ENCODE measurements at regions not wholly inside any gene's neighbourhood (a gene's known extent, or its start where the extent isn't known, plus 50 kb on each side); places are given as distances from the start of the nearest gene placed in this dataset.

DNA sequence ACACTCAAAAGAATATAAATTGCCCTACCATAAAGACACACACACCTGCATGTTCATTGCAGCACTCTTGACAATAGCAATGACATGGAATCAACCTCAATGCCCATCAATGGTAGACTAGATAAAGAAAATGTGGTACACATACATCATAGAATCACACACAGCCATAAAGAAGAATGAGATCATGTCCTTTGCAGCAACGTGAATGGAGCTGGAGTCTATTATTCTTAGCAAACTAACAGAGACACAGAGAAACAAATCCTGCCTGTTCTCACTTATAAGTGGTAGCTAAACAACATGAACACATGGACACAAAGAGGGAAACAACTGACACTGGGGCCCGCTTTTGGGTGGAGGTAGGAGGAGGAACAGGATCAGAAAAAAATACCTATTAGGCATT is 2062.2 kb upstream of the CDH6 start:
- Histone ChIP-seq H3K9me2 (ENCODE audit: insufficient read depth) (peaks cover 4% of the 10 kb centered on the region; the same call in 1 of the 2 replicates), H3K27me3 (ENCODE audit: insufficient read depth) (no peaks in the 10 kb centered on the region), H3K4me1 (ENCODE audit: insufficient read depth) (no peaks in the 10 kb centered on the region), H3K79me2 (replicated peaks; ENCODE audit: insufficient read depth) (no peaks in the 10 kb centered on the region), H3K36me3 (ENCODE audit: insufficient read depth) (no peaks in the 10 kb centered on the region), H2AFZ (no peak overlapping the region; the same call in 1 of the 2 replicates), H3K4me3 (no peak overlapping the region), H3K4me2 (no peak overlapping the region), H3F3A (replicated peaks; ENCODE audit: low read depth) (no peaks in the 10 kb centered on the region), H4K20me1 (replicated peaks; ENCODE audit: insufficient read depth) (no peaks in the 10 kb centered on the region), H3K27ac (ENCODE audit: low read depth) (no peak overlapping the region)
- peaks cover 3% of the 10 kb centered on the region for H3K27me3 Mint-ChIP-seq (ENCODE audit: insufficient read depth, low read depth, poor library complexity)
- H3K9me3 Mint-ChIP-seq = peaks cover 7% of the 10 kb centered on the region; the same call in 2 of the 3 replicates
- no peak overlapping the region for H3K4me3 Mint-ChIP-seq
- H3K4me1 Mint-ChIP-seq = no peaks in the 10 kb centered on the region
- ATAC-seq (no peak), DNase-seq (ENCODE audit: low spot score) (no peak)
- peaks cover 3% of the 10 kb centered on the region; the same call in 1 of the 3 replicates for H3K36me3 Mint-ChIP-seq (ENCODE audit: low read depth)
- TF ChIP-seq EZH2phosphoT487 (IDR thresholded peaks at IDR 0.05; ENCODE audit: unreplicated experiment) (no peak), JUNB (IDR thresholded peaks at IDR 0.05; ENCODE audit: unreplicated experiment) (no peak), NANOG (IDR thresholded peaks at IDR 0.05; ENCODE audit: borderline replicate concordance) (no peak), STAT1 (IDR thresholded peaks at IDR 0.05; ENCODE audit: unreplicated experiment) (no peak), ZNF331 (CRISPR knock-in tag; IDR thresholded peaks at IDR 0.05; ENCODE audit: low read depth) (no peak), ZNF114 (CRISPR knock-in tag; IDR thresholded peaks at IDR 0.05) (no peak), EZH2 (IDR thresholded peaks at IDR 0.05; ENCODE audit: low read depth, unreplicated experiment) (no peak), CREB1 (CRISPR knock-in tag; IDR thresholded peaks at IDR 0.05; ENCODE audit: low read depth) (no peak), POLR2AphosphoS5 (IDR thresholded peaks at IDR 0.05; ENCODE audit: low read depth) (no peak)
- TF ChIP-seq, protein P1, sequence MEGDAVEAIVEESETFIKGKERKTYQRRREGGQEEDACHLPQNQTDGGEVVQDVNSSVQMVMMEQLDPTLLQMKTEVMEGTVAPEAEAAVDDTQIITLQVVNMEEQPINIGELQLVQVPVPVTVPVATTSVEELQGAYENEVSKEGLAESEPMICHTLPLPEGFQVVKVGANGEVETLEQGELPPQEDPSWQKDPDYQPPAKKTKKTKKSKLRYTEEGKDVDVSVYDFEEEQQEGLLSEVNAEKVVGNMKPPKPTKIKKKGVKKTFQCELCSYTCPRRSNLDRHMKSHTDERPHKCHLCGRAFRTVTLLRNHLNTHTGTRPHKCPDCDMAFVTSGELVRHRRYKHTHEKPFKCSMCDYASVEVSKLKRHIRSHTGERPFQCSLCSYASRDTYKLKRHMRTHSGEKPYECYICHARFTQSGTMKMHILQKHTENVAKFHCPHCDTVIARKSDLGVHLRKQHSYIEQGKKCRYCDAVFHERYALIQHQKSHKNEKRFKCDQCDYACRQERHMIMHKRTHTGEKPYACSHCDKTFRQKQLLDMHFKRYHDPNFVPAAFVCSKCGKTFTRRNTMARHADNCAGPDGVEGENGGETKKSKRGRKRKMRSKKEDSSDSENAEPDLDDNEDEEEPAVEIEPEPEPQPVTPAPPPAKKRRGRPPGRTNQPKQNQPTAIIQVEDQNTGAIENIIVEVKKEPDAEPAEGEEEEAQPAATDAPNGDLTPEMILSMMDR (conservative IDR thresholded peaks at IDR 0.05; ENCODE audit: low read depth in 2 of 2) = no peak
- TF ChIP-seq, protein P2, sequence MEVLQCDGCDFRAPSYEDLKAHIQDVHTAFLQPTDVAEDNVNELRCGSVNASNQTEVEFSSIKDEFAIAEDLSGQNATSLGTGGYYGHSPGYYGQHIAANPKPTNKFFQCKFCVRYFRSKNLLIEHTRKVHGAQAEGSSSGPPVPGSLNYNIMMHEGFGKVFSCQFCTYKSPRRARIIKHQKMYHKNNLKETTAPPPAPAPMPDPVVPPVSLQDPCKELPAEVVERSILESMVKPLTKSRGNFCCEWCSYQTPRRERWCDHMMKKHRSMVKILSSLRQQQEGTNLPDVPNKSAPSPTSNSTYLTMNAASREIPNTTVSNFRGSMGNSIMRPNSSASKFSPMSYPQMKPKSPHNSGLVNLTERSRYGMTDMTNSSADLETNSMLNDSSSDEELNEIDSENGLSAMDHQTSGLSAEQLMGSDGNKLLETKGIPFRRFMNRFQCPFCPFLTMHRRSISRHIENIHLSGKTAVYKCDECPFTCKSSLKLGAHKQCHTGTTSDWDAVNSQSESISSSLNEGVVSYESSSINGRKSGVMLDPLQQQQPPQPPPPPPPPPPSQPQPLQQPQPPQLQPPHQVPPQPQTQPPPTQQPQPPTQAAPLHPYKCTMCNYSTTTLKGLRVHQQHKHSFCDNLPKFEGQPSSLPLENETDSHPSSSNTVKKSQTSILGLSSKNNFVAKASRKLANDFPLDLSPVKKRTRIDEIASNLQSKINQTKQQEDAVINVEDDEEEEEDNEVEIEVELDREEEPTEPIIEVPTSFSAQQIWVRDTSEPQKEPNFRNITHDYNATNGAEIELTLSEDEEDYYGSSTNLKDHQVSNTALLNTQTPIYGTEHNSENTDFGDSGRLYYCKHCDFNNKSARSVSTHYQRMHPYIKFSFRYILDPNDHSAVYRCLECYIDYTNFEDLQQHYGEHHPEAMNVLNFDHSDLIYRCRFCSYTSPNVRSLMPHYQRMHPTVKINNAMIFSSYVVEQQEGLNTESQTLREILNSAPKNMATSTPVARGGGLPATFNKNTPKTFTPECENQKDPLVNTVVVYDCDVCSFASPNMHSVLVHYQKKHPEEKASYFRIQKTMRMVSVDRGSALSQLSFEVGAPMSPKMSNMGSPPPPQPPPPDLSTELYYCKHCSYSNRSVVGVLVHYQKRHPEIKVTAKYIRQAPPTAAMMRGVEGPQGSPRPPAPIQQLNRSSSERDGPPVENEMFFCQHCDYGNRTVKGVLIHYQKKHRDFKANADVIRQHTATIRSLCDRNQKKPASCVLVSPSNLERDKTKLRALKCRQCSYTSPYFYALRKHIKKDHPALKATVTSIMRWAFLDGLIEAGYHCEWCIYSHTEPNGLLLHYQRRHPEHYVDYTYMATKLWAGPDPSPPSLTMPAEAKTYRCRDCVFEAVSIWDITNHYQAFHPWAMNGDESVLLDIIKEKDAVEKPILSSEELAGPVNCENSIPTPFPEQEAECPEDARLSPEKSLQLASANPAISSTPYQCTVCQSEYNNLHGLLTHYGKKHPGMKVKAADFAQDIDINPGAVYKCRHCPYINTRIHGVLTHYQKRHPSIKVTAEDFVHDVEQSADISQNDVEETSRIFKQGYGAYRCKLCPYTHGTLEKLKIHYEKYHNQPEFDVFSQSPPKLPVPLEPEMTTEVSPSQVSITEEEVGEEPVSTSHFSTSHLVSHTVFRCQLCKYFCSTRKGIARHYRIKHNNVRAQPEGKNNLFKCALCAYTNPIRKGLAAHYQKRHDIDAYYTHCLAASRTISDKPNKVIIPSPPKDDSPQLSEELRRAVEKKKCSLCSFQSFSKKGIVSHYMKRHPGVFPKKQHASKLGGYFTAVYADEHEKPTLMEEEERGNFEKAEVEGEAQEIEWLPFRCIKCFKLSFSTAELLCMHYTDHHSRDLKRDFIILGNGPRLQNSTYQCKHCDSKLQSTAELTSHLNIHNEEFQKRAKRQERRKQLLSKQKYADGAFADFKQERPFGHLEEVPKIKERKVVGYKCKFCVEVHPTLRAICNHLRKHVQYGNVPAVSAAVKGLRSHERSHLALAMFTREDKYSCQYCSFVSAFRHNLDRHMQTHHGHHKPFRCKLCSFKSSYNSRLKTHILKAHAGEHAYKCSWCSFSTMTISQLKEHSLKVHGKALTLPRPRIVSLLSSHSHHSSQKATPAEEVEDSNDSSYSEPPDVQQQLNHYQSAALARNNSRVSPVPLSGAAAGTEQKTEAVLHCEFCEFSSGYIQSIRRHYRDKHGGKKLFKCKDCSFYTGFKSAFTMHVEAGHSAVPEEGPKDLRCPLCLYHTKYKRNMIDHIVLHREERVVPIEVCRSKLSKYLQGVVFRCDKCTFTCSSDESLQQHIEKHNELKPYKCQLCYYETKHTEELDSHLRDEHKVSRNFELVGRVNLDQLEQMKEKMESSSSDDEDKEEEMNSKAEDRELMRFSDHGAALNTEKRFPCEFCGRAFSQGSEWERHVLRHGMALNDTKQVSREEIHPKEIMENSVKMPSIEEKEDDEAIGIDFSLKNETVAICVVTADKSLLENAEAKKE (CRISPR knock-in tag; IDR thresholded peaks at IDR 0.05) = no peak
- TF ChIP-seq, protein P3, sequence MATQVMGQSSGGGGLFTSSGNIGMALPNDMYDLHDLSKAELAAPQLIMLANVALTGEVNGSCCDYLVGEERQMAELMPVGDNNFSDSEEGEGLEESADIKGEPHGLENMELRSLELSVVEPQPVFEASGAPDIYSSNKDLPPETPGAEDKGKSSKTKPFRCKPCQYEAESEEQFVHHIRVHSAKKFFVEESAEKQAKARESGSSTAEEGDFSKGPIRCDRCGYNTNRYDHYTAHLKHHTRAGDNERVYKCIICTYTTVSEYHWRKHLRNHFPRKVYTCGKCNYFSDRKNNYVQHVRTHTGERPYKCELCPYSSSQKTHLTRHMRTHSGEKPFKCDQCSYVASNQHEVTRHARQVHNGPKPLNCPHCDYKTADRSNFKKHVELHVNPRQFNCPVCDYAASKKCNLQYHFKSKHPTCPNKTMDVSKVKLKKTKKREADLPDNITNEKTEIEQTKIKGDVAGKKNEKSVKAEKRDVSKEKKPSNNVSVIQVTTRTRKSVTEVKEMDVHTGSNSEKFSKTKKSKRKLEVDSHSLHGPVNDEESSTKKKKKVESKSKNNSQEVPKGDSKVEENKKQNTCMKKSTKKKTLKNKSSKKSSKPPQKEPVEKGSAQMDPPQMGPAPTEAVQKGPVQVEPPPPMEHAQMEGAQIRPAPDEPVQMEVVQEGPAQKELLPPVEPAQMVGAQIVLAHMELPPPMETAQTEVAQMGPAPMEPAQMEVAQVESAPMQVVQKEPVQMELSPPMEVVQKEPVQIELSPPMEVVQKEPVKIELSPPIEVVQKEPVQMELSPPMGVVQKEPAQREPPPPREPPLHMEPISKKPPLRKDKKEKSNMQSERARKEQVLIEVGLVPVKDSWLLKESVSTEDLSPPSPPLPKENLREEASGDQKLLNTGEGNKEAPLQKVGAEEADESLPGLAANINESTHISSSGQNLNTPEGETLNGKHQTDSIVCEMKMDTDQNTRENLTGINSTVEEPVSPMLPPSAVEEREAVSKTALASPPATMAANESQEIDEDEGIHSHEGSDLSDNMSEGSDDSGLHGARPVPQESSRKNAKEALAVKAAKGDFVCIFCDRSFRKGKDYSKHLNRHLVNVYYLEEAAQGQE (IDR thresholded peaks at IDR 0.05; ENCODE audit: unreplicated experiment) = no peak
- TF ChIP-seq, protein P4, sequence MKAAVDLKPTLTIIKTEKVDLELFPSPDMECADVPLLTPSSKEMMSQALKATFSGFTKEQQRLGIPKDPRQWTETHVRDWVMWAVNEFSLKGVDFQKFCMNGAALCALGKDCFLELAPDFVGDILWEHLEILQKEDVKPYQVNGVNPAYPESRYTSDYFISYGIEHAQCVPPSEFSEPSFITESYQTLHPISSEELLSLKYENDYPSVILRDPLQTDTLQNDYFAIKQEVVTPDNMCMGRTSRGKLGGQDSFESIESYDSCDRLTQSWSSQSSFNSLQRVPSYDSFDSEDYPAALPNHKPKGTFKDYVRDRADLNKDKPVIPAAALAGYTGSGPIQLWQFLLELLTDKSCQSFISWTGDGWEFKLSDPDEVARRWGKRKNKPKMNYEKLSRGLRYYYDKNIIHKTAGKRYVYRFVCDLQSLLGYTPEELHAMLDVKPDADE (IDR thresholded peaks at IDR 0.05) = no peak
- no peak overlapping the region for H3K27ac Mint-ChIP-seq

All from GM23338 (cell line).